ENCODE measurements at regions not wholly inside any gene's neighbourhood (a gene's known extent, or its start where the extent isn't known, plus 50 kb on each side); places are given as distances from the start of the nearest gene placed in this dataset.
A peak's percentile ranks its signal among the peaks of the same experiment; 100 is the strongest.

- DNase-seq (ENCODE audit: low spot score): no peak
These were observed 102.9 kb downstream of the CTTN start for GRCh38 chr11:70501051-70501901.

DNA sequence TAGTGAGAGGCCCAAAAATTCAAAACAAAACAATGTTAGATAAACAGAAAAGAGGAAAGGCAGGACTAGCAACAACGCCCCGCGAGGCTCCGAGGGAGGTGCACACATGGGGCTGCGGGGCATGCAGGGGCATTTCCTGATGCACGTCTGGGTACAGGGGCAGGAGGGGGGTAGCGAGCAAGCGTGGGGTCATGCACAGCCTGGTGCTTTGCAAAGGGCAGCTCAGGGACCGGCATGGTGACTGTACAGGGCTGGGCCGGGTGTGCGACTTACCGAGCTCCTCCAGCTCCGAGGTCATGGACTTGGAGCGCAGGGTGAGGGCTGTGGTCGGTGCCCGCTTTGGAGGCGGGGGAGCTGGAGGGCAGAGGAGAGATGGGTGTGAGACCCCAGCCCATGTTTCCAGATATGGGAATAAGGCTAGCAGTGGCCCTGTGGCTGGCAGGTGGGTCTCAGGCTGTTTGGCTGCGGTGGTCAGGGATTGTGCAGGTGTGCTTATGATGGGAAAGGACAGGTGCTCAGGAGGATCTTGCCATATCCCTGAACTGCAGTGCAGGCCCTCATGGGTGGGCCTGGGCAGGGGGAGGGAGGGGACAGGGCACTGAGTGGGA lies 103.7 kb downstream of the CTTN start:
- DNase-seq (ENCODE audit: low spot score): no peak

DNA sequence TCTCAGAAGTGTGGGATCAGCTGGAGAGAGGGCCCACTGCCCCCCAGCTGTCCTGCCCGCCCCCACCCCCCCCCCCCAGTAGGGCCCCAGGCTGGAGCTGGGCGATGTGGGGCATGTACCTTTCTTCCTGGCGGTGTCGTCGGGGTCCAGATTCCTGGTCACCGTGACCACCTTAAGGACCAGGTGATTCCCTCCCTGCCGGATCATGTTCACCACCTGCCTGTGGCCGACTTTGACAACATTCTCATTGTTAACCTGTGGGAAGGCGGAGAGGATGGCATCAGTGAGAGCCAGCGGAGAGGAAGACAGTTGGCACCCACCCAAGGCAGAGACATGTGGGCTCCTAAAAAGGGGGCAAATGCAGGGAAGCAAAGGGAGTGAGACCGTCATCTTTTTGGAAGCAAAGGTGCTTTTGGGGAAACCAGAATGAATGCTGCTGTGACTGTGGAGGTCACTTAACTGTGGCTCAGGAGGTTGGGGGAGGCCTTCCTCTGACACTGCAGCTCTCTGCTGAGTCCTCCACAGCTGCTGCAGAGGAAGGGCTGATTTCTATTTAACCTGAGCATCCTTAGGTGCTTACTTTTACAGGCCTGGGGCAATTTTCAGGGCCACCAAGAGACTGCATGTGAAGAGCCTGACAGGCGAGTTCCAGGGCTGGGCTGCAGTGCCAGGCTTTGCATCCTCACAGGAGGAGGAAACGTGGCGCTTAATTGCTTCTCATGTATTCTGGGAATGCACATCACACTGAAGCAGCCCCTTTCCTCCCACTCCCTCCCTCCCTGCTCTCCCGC lies 104.5 kb downstream of the CTTN start:
- no peak for DNase-seq (ENCODE audit: low spot score)

GRCh38 chr11:70503468-70504221 lies 105.3 kb downstream of the CTTN start:
- DNase-seq (ENCODE audit: low spot score): no peak

- DNase-seq (ENCODE audit: low spot score): no peak
These were observed 106.1 kb downstream of the CTTN start for GRCh38 chr11:70504246-70505020.

GRCh38 chr11:70505331-70505731 lies 107.0 kb downstream of the CTTN start:
- no peak for DNase-seq (ENCODE audit: low spot score)

- no peak for DNase-seq (ENCODE audit: low spot score)
These were observed 107.7 kb downstream of the CTTN start for GRCh38 chr11:70505761-70506657.

DNA sequence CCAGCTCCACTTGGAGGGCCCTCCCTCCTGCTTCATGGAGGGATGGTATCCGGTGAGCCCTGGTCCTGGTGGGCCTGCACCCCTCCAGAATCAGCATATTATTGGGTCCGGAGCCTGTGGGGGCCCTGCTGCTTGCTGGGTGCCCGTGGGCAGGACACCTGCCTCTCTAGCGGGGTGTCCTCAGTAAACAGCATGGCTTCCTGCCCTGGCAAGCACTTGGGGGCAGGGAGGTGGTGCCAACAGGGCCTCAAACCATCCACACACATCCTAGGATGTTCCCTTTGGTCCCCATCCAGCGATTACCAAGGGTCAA lies 108.3 kb downstream of the CTTN start:
- DNase-seq (ENCODE audit: low spot score): no peak

DNA sequence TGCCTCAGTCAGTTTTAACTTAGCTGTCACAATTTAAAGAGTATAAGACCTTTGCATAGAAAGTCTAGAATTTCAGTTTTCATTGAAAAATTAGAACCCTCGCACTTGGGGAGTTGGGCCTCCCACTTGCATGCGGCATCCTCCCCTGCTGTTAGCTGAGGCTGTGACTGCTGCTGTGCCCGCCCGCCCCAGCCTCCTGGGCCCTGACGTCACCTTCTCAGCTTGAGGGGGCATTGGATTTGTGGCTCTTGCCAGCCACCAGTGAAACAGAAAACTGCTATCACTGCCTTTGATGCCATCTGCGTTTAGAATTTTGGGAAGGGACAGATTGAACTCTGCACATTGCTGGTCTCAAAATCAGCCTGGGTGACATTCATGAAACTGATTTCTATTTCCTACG lies 108.7 kb downstream of the CTTN start:
- DNase-seq (ENCODE audit: low spot score): no peak

GRCh38 chr11:70507466-70508230 lies 109.3 kb downstream of the CTTN start:
- DNase-seq (ENCODE audit: low spot score): no peak

GRCh38 chr11:70508231-70508480 lies 109.8 kb downstream of the CTTN start:
- DNase-seq (ENCODE audit: low spot score): no peak

GRCh38 chr11:70509476-70509875 lies 111.1 kb downstream of the CTTN start:
- no peak for DNase-seq (ENCODE audit: low spot score)

DNA sequence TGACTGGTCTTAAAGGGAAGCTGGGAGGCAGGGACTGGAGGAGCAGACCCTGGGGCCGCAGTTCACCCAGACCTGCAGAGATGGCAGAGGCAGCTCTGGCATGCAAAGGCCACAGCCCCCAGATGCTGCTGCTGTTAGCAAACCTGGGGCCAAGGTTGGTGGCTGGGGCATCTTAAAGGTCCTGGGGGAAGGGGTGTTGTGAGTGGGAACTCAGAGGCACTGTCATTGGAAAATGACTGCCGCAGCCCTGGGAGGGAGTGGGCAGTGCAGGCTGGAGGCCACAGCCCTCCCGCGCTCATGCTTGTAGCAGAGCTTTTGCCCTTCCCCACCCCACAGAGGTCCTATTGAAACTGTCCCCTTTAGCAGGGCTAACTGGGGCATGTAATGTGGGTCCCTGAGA lies 111.8 kb downstream of the CTTN start:
- DNase-seq (ENCODE audit: low spot score): no peak

DNA sequence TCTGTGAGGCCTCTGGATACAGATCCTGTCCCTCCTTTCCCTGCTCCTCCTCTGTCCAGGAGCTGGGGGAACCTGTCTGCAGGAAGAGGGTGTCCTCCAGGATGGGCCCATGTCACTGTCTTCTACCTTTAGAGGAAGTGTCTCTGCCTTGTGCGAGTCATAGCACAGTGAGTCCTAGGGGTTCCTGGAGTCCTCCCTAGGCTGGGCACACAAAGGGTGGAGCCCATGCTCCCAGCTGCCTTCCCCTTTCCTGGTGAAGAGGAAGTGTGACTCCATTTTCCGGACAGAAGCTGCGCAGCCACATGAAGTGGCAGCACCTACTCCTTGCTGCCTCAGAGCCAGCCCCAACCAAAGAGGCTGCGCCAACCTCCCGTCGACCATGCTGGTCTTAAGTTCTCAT lies 112.2 kb downstream of the CTTN start:
- no peak for DNase-seq (ENCODE audit: low spot score)

GRCh38 chr11:70511345-70511744 lies 113.0 kb downstream of the CTTN start:
- no peak for DNase-seq (ENCODE audit: low spot score)

DNA sequence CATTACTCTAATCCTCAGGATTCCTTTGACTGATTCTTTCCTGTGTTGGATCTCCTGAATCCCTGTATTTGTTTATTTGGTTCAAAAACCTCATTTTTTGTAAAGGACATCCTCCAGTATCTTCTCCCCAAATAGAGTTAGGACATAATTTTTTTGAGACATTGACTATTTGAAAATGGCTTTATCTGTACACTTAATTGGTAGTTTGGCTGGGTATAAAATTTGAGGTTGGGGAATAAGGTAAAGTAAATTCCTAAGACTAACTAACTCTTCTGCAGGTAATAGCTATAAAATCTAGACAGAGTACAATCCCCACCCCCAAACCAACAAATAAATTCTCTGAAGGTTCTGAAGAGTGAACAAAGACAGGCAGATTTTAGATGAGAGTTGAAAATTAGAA lies 114.4 kb downstream of the CTTN start:
- no peak for DNase-seq (ENCODE audit: low spot score)

GRCh38 chr11:70517203-70517602 lies 118.9 kb downstream of the CTTN start:
- no peak for DNase-seq (ENCODE audit: low spot score)

DNA sequence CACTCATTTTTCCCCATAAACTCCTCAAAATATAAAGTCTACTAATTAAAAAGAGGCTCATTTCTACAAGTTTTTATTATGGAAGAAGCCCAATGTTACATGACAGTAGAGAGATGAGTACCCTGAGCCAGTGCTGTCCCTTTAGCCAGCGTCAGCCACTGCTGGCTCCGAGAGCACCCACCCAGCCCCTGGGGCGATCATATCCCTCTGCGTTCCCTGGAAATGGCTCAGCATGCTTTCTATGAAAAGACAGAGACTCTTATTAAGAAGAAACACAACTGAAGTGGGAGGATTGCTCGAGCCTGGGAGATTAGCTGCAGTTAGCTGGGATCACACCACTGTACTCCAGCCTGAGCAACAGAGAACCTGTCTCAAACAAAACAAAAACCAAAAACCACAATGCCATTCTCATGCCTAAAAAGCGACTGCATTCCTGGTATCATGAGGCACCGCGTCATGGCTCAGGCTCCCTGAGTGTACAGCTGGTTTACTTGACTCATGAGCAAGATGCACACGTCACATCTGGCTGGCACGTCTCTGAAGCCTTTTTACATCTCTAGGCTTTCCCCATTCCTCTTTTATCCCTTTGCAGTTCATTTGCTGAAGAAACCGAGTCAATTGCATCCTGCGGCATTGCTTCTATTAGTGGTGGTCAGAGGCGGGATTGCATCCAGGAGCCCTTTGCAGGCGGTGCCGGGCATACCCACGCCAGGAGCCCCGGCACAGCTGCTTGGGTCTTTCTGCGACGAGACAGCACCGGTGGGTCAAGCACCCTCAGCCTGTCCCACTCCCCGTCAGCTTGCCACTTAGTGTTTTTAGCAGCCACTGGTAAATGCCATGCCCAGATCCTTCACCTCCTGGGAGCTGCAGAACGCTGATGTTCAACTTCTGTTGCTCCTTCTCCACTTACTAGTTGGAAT lies 119.9 kb downstream of the CTTN start:
- DNase-seq (ENCODE audit: low spot score): peak; percentile 53

- DNase-seq (ENCODE audit: low spot score): no peak
These were observed 120.8 kb downstream of the CTTN start for GRCh38 chr11:70519117-70519516.

All from hepatic stellate cell (primary cell).